OCI-LY1 (cell line): ENCODE measurements at regions not wholly inside any gene's neighbourhood (a gene's known extent, or its start where the extent isn't known, plus 50 kb on each side); places are given as distances from the start of the nearest gene placed in this dataset.

Source experiments
- EZH2 ChIP-seq: fragments of 200-600 bp; sonication (generic), shearing (Covaris generic); IDR thresholded peaks from 2 replicates; pipeline ENCODE4 v1.8.0; 2017; ENCODE audit warnings: borderline replicate concordance, mixed run types, mild to moderate bottlenecking, antibody characterized with exemption, low read length, moderate library complexity, mixed read lengths
- TF ChIP-seq, protein P1 (sequence below): fragments of 200-600 bp; sonication (generic), shearing (Covaris generic); IDR thresholded peaks from 2 replicates; pipeline ENCODE4 v1.5.1; 2017; ENCODE audit warnings: mild to moderate bottlenecking, antibody characterized with exemption, low read length, moderate library complexity, mixed read lengths

DNA sequence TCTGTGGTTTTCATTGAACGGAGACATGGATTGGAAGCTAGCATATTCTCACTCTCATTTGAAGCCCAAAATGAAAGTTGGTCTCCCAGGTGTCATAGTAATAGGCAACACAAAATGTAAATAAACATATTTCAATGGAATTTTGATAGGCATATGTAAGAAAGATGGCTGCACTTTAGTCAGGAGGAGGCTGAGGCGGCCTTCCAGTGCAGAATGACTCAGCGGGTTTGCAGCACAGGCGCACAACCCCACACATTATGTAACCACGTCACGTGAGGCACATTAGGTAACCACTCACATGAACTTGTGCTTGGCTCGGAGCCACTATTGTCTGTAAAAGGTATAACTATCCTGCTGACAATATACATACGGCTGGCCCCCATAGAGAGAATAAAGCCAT is 381.7 kb downstream of the GPAT3 start:
- TF ChIP-seq, protein P1, sequence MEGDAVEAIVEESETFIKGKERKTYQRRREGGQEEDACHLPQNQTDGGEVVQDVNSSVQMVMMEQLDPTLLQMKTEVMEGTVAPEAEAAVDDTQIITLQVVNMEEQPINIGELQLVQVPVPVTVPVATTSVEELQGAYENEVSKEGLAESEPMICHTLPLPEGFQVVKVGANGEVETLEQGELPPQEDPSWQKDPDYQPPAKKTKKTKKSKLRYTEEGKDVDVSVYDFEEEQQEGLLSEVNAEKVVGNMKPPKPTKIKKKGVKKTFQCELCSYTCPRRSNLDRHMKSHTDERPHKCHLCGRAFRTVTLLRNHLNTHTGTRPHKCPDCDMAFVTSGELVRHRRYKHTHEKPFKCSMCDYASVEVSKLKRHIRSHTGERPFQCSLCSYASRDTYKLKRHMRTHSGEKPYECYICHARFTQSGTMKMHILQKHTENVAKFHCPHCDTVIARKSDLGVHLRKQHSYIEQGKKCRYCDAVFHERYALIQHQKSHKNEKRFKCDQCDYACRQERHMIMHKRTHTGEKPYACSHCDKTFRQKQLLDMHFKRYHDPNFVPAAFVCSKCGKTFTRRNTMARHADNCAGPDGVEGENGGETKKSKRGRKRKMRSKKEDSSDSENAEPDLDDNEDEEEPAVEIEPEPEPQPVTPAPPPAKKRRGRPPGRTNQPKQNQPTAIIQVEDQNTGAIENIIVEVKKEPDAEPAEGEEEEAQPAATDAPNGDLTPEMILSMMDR, result no peak
- no peak for TF ChIP-seq EZH2
